PC-3 (cell line): ENCODE measurements at regions not wholly inside any gene's neighbourhood (a gene's known extent, or its start where the extent isn't known, plus 50 kb on each side); places are given as distances from the start of the nearest gene placed in this dataset.

Source experiments
- ATAC-seq: fragments of 200-7000 bp; cut with Tn5 transposase; 2 replicates; pipeline ENCODE4 v1.9.1; 2020; ENCODE audit warnings: mild to moderate bottlenecking, moderate library complexity
- BruUV-seq: library from RNA; stranded (reverse); fragments of 400-500 nt; replicated peaks from 2 replicates; lab custom pipeline; 2021; lab: Mats Ljungman, UMichigan
- CTCF ChIA-PET: fragments of 300-600 bp; sonication (Branson Sonifier 250); formaldehyde crosslinking; loops from one replicate; lab custom pipeline; 2022; ENCODE audit warnings: antibody characterized with exemption; lab: Charles Lee
- POLR2A ChIA-PET: fragments of 300-600 bp; sonication (Branson Sonifier 250); formaldehyde crosslinking; loops from one replicate; lab custom pipeline; 2022; ENCODE audit warnings: antibody characterized with exemption; ENCODE audit not compliant: unreplicated experiment; lab: Charles Lee
- DNase-seq: peaks from one replicate; pipeline ENCODE4 v3.0.0-alpha.2; 2015
- H2AFZ ChIP-seq: fragments of 300-600 bp; sonication (generic); 2 replicates; pipeline ENCODE4 v1.6.0; 2016; ENCODE audit warnings: antibody characterized with exemption, low read length
- H3F3A ChIP-seq: fragments of 300-600 bp; sonication (generic); one replicate; pipeline ENCODE4 v1.6.0; 2017; ENCODE audit warnings: antibody characterized with exemption, low read length, control low read depth, mild to moderate bottlenecking; ENCODE audit not compliant: unreplicated experiment
- H3K27ac ChIP-seq: fragments of 300-600 bp; sonication (generic); 2 replicates; pipeline ENCODE4 v1.5.1; 2016; ENCODE audit warnings: mild to moderate bottlenecking, low read length
- H3K27me3 ChIP-seq: fragments of 300-600 bp; sonication (generic); 2 replicates; pipeline ENCODE4 v1.6.1; 2016; ENCODE audit warnings: low read length, mixed read lengths
- H3K36me3 ChIP-seq: fragments of 300-600 bp; sonication (generic); 2 replicates; pipeline ENCODE4 v1.6.1; 2016; ENCODE audit warnings: low read depth, mixed run types, low read length, mixed read lengths
- H3K4me1 ChIP-seq: fragments of 300-600 bp; sonication (generic); 2 replicates; pipeline ENCODE4 v1.5.1; 2016; ENCODE audit warnings: low read length; ENCODE audit not compliant: insufficient read depth
- H3K4me2 ChIP-seq: fragments of 300-600 bp; sonication (generic); 2 replicates; pipeline ENCODE4 v1.6.0; 2016; ENCODE audit warnings: low read length
- H3K4me3 ChIP-seq: fragments of 300-600 bp; sonication (generic); 2 replicates; pipeline ENCODE4 v1.5.1; 2016; ENCODE audit warnings: mild to moderate bottlenecking, low read length, mixed read lengths
- H3K79me2 ChIP-seq: fragments of 300-600 bp; sonication (generic); 2 replicates; pipeline ENCODE4 v1.6.1; 2017; ENCODE audit warnings: low read length, mixed read lengths
- H3K9ac ChIP-seq: fragments of 300-600 bp; sonication (generic); 2 replicates; pipeline ENCODE4 v1.6.0; 2016; ENCODE audit warnings: mild to moderate bottlenecking, low read length
- H3K9me2 ChIP-seq: fragments of 300-600 bp; sonication (generic); replicated peaks from 2 replicates; pipeline ENCODE4 v1.6.1; 2016; ENCODE audit warnings: mixed run types, low read length, mixed read lengths
- H3K9me3 ChIP-seq: fragments of 300-600 bp; sonication (generic); 2 replicates; pipeline ENCODE4 v1.6.1; 2016; ENCODE audit warnings: low read length, mixed read lengths
- H4K20me1 ChIP-seq: fragments of 300-600 bp; sonication (generic); 2 replicates; pipeline ENCODE4 v1.6.1; 2016; ENCODE audit warnings: low read length, mixed read lengths
- CTCF ChIP-seq: fragments of 300-600 bp; sonication (generic); conservative IDR thresholded peaks from 2 replicates; pipeline ENCODE4 v1.5.1; 2017; ENCODE audit warnings: antibody characterized with exemption, low read depth, mild to moderate bottlenecking, low read length
- EZH2 ChIP-seq: fragments of 300-600 bp; sonication (generic); IDR thresholded peaks from one replicate; pipeline ENCODE4 v1.6.1; 2017; ENCODE audit warnings: antibody characterized with exemption, mild to moderate bottlenecking, low read length; ENCODE audit not compliant: unreplicated experiment
- EZH2phosphoT487 ChIP-seq: fragments of 300-600 bp; sonication (generic); IDR thresholded peaks from 2 replicates; pipeline ENCODE4 v1.6.1; 2018; ENCODE audit warnings: mild to moderate bottlenecking, antibody characterized with exemption, low read length, borderline replicate concordance
- intact Hi-C: fragments of 100-400 bp; cut with micrococcal nuclease; formaldehyde crosslinking; loops from 2 replicates; pipeline ENCODE4 v1.9.0; 2023

DNA sequence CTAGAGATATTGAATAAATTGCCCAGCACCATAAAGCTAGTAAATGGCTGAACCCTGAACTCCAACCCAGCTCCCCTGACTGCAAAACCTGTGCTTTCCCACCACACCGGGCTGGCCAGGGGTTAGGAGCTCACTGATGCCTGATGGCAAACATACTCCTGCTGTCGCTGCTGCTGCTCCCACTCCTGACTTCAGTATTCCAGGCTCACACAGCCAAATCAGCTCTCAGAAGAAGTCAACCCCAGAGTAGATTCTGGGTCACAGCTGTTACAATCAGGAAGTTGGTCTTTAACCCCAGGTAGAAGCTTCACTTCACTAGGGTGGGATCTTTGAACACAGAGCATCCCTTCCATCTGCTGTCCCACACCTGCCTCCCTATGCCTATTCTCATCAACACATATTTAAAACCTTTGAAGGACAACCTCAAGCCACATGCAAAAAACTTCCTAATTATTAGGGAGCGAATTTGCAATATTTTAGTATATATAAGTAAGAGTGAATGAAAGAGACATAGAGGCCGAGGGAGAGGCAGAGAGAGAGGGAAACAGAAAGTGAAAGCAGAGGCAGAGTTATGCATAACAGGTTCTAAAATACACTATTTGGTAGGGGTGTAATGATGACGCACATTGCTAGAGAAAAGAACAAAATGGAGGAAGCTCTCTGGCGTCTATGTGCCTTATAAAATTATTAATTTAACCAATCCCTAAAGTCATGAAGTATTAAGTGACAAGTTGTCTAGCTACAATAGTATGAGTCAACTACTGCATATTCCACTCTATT is 99.4 kb upstream of the SERP2 start:
- no peaks in the 10 kb centered on the region for H3K27me3 ChIP-seq
- intact Hi-C loops, result no loop called here
- H3K27ac ChIP-seq, result peak overlapping the region; percentile 67
- H3K36me3 ChIP-seq, result no peaks in the 10 kb centered on the region
- no peaks in the 10 kb centered on the region for H3K9me2 ChIP-seq
- no peaks in the 10 kb centered on the region for H3F3A ChIP-seq
- ATAC-seq (peak; percentile 50; the same call in 1 of the 2 replicates), DNase-seq (peak; percentile 47)
- H3K79me2 ChIP-seq, result no peaks in the 10 kb centered on the region
- peak overlapping the region; percentile 74 for H2AFZ ChIP-seq
- H4K20me1 ChIP-seq, result no peaks in the 10 kb centered on the region
- no peaks in the 10 kb centered on the region for H3K9me3 ChIP-seq
- no TSS peak for BruUV-seq
- peak overlapping the region; percentile 75 for H3K4me2 ChIP-seq
- ChIA-PET POLR2A (interaction anchor here (0.5 to 1.4 kb wide), 3 partner anchors 132 to 162 kb away, joined by 3 to 27 read pairs (median 4); no protein-coding TSS in a partner anchor), CTCF (no interaction called here)
- H3K9ac ChIP-seq, result peak overlapping the region; percentile 54
- H3K4me3 ChIP-seq, result peak overlapping the region; percentile 22; the same call in 1 of the 2 replicates
- H3K4me1 ChIP-seq, result peaks cover 43% of the 10 kb centered on the region
- no peak for TF ChIP-seq CTCF
- TF ChIP-seq EZH2, result no peak
- TF ChIP-seq EZH2phosphoT487, result no peak

DNA sequence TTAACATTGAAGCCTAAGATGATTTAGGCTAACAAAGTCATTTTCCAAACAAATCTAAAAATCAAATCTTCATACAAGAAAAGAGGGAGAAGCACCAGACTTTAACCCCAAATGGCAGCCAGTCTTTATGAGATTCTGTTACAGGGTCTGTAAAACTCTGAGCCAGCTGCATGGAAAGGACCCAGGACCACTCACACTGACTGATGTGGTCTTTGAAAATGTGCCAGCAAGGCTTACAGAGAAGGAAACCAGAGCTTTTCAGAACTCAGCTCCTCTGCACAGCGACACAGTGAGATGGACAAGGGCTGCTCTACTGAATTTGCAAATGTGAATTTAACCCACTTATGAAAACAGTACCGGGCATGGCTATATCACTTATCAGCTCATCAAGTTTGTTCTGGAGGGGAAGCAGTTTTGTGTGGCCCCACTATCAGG is 98.8 kb upstream of the SERP2 start:
- Histone ChIP-seq H4K20me1 (no peaks in the 10 kb centered on the region), H3K9ac (peak overlapping the region; percentile 23), H3K27me3 (no peaks in the 10 kb centered on the region), H3K79me2 (no peaks in the 10 kb centered on the region), H3K9me3 (no peaks in the 10 kb centered on the region), H3K27ac (peak overlapping the region; percentile 67), H3K9me2 (no peaks in the 10 kb centered on the region), H3K4me3 (peak overlapping the region; percentile 22; the same call in 1 of the 2 replicates), H2AFZ (peak overlapping the region; percentile 74), H3K4me2 (peak overlapping the region; percentile 75), H3K4me1 (peaks cover 42% of the 10 kb centered on the region), H3F3A (no peaks in the 10 kb centered on the region), H3K36me3 (no peaks in the 10 kb centered on the region)
- ChIA-PET CTCF (interaction anchor here (0.6 kb wide), 2 partner anchors 12 to 517 kb away, joined by 4 to 16 read pairs; no protein-coding TSS in a partner anchor), POLR2A (interaction anchor here (0.5 to 1.4 kb wide), 3 partner anchors 133 to 161 kb away, joined by 3 to 27 read pairs (median 4); no protein-coding TSS in a partner anchor)
- intact Hi-C loops, result no loop called here
- ATAC-seq (no peak), DNase-seq (no peak)
- BruUV-seq, result TSS peak; percentile 28
- TF ChIP-seq EZH2, result no peak
- no peak for TF ChIP-seq EZH2phosphoT487
- no peak for TF ChIP-seq CTCF
